WTC11 (cell line): ENCODE measurements at regions not wholly inside any gene's neighbourhood (a gene's known extent, or its start where the extent isn't known, plus 50 kb on each side); places are given as distances from the start of the nearest gene placed in this dataset.

Experiments used
- ATAC-seq: fragments of 200-7000 bp; cut with Tn5 transposase; 2 replicates; pipeline ENCODE4 v1.10.0; 2021; ENCODE audit warnings: mild to moderate bottlenecking, moderate library complexity
- CTCF ChIA-PET: fragments of 300-600 bp; sonication (Branson Sonifier 250); formaldehyde crosslinking; loops from one replicate; lab custom pipeline; 2021; ENCODE audit warnings: antibody characterized with exemption; lab: Charles Lee
- POLR2A ChIA-PET: fragments of 350-600 bp; sonication (Branson Sonifier 250); formaldehyde crosslinking; loops from one replicate; lab custom pipeline; 2021; ENCODE audit warnings: antibody characterized with exemption; lab: Charles Lee
- DNase-seq: peaks from one replicate; pipeline ENCODE4 v3.0.0; 2021; ENCODE audit warnings: low spot score
- H3K27ac Mint-ChIP-seq: 2 replicates; pipeline ENCODE4 v1.8.0; 2021; ENCODE audit warnings: mixed read lengths
- H3K27me3 Mint-ChIP-seq: 2 replicates; pipeline ENCODE4 v1.8.0; 2021; ENCODE audit warnings: low read depth, mild to moderate bottlenecking, moderate library complexity, mixed read lengths
- H3K36me3 Mint-ChIP-seq: 2 replicates; pipeline ENCODE4 v1.8.0; 2021; ENCODE audit warnings: mixed read lengths
- H3K4me1 Mint-ChIP-seq: 2 replicates; pipeline ENCODE4 v1.8.0; 2022; ENCODE audit warnings: mixed read lengths
- H3K4me3 Mint-ChIP-seq: 2 replicates; pipeline ENCODE4 v1.8.0; 2021; ENCODE audit warnings: mild to moderate bottlenecking, moderate library complexity, mixed read lengths
- H3K9me3 Mint-ChIP-seq: 2 replicates; pipeline ENCODE4 v1.8.0; 2021; ENCODE audit warnings: mixed read lengths
- AFF4 ChIP-seq: sonication (generic); formaldehyde crosslinking; IDR thresholded peaks from 2 replicates; pipeline ENCODE4 v1.8.1; 2023; ENCODE audit warnings: mild to moderate bottlenecking, missing genetic modification reagents, borderline replicate concordance
- ARID4B ChIP-seq: sonication (generic); formaldehyde crosslinking; IDR thresholded peaks from 2 replicates; pipeline ENCODE4 v1.8.0; 2023; ENCODE audit warnings: missing genetic modification reagents, mild to moderate bottlenecking, borderline replicate concordance
- ATF2 ChIP-seq: sonication (generic); formaldehyde crosslinking; IDR thresholded peaks from 2 replicates; pipeline ENCODE4 v1.8.1; 2022; ENCODE audit warnings: low read depth, missing genetic modification reagents, borderline replicate concordance
- ATF3 ChIP-seq: sonication (generic); formaldehyde crosslinking; conservative IDR thresholded peaks from 2 replicates; pipeline ENCODE4 v1.8.1; 2022; ENCODE audit warnings: mild to moderate bottlenecking, missing genetic modification reagents
- CREM ChIP-seq: sonication (generic); formaldehyde crosslinking; IDR thresholded peaks from 2 replicates; pipeline ENCODE4 v1.8.1; 2022; ENCODE audit warnings: mild to moderate bottlenecking, missing genetic modification reagents, moderate library complexity
- ERG ChIP-seq: fragments of 250-450 bp; sonication (Bioruptor Pico); IDR thresholded peaks from 2 replicates; pipeline ENCODE4 v1.8.0; 2021; ENCODE audit warnings: mild to moderate bottlenecking
- GRHL2 ChIP-seq: fragments of 250-450 bp; sonication (Bioruptor Pico); IDR thresholded peaks from 2 replicates; pipeline ENCODE4 v1.8.0; 2022; ENCODE audit warnings: mild to moderate bottlenecking, moderate library complexity; ENCODE audit not compliant: insufficient replicate concordance, severe bottlenecking
- HMGXB4 ChIP-seq: sonication (generic); formaldehyde crosslinking; IDR thresholded peaks from 2 replicates; pipeline ENCODE4 v1.8.1; 2023; ENCODE audit warnings: mild to moderate bottlenecking, moderate library complexity, missing genetic modification reagents
- MYBL2 ChIP-seq: sonication (generic); formaldehyde crosslinking; IDR thresholded peaks from 2 replicates; pipeline ENCODE4 v1.8.1; 2023; ENCODE audit warnings: mild to moderate bottlenecking, moderate library complexity, missing genetic modification reagents
- NFYB ChIP-seq: sonication (generic); formaldehyde crosslinking; conservative IDR thresholded peaks from 2 replicates; pipeline ENCODE4 v1.8.0; 2022; ENCODE audit warnings: low read depth, missing genetic modification reagents
- RELA ChIP-seq: sonication (generic); formaldehyde crosslinking; IDR thresholded peaks from 2 replicates; pipeline ENCODE4 v1.8.1; 2022; ENCODE audit warnings: missing genetic modification reagents, mild to moderate bottlenecking, borderline replicate concordance
- SOX15 ChIP-seq: fragments of 250-450 bp; sonication (Bioruptor Pico); IDR thresholded peaks from 2 replicates; pipeline ENCODE4 v1.9.0; 2021; ENCODE audit warnings: mild to moderate bottlenecking
- SP1 ChIP-seq: sonication (generic); formaldehyde crosslinking; conservative IDR thresholded peaks from 2 replicates; pipeline ENCODE4 v1.8.1; 2022; ENCODE audit warnings: missing genetic modification reagents
- USF2 ChIP-seq: sonication (generic); formaldehyde crosslinking; IDR thresholded peaks from 2 replicates; pipeline ENCODE4 v1.8.1; 2023; ENCODE audit warnings: mild to moderate bottlenecking, missing genetic modification reagents, moderate library complexity
- ZNF317 ChIP-seq: sonication (generic); formaldehyde crosslinking; IDR thresholded peaks from 2 replicates; pipeline ENCODE4 v1.8.1; 2023; ENCODE audit warnings: low read depth, mild to moderate bottlenecking, moderate library complexity, missing genetic modification reagents, borderline replicate concordance
- ZNF396 ChIP-seq: fragments of 250-450 bp; sonication (Bioruptor Pico); IDR thresholded peaks from 2 replicates; pipeline ENCODE4 v1.8.0; 2021; ENCODE audit warnings: mild to moderate bottlenecking, moderate library complexity, borderline replicate concordance
- ZNF425 ChIP-seq: fragments of 250-450 bp; sonication (Bioruptor Pico); conservative IDR thresholded peaks from 2 replicates; pipeline ENCODE4 v1.9.0; 2021; ENCODE audit warnings: mild to moderate bottlenecking
- ZNF671 ChIP-seq: fragments of 250-450 bp; sonication (Bioruptor Pico); IDR thresholded peaks from 2 replicates; pipeline ENCODE4 v1.8.0; 2021; ENCODE audit warnings: mild to moderate bottlenecking

- CTCF ChIA-PET, result interaction anchor here (1.2 kb wide), 1 partner anchor 102 kb away, joined by 3 read pairs; no protein-coding TSS in a partner anchor
- DNase-seq, result no peak
- H3K27me3 Mint-ChIP-seq, result no peaks in the 10 kb centered on the region; the same call in none of the 2 replicates
- H3K4me3 Mint-ChIP-seq, result no peak overlapping the region
- peaks cover 21% of the 10 kb centered on the region for H3K9me3 Mint-ChIP-seq
- no peak overlapping the region for H3K27ac Mint-ChIP-seq
- peaks cover 6% of the 10 kb centered on the region for H3K36me3 Mint-ChIP-seq
- TF ChIP-seq USF2 (no peak), ZNF317 (CRISPR knock-in tag) (no peak), ERG (CRISPR knock-in tag) (no peak), ATF3 (CRISPR knock-in tag) (no peak), ZNF425 (CRISPR knock-in tag) (no peak), SOX15 (no peak), GRHL2 (no peak), MYBL2 (CRISPR knock-in tag) (no peak), CREM (CRISPR knock-in tag) (no peak), ARID4B (no peak), HMGXB4 (CRISPR knock-in tag) (no peak), SP1 (CRISPR knock-in tag) (no peak), AFF4 (CRISPR knock-in tag) (no peak), RELA (CRISPR knock-in tag) (no peak), NFYB (CRISPR knock-in tag) (no peak), ATF2 (no peak), ZNF396 (no peak), ZNF671 (CRISPR knock-in tag) (no peak)
- peak; percentile 52 for ATAC-seq
- H3K4me1 Mint-ChIP-seq, result peaks cover 29% of the 10 kb centered on the region
- POLR2A ChIA-PET, result no interaction called here
Observed at GRCh38 chr7:118629898-118630438, 405.5 kb downstream of the ANKRD7 start.
